ENCODE measurements at regions not wholly inside any gene's neighbourhood (a gene's known extent, or its start where the extent isn't known, plus 50 kb on each side); places are given as distances from the start of the nearest gene placed in this dataset.
"Not testable (repeated sequence)": the region's sequence is repeated elsewhere in the genome, so short reads cannot be mapped to it uniquely, and the experiment has no call there.

- intact Hi-C loops (cut with DNase I; ENCODE audit: low total_unique reads): no loop called here
- Histone ChIP-seq H3K36me3 (no peaks in the 10 kb centered on the region), H3K4me1 (no peaks in the 10 kb centered on the region), H3K27me3 (no peaks in the 10 kb centered on the region), H3K27ac (no peak overlapping the region), H3K4me3 (no peak overlapping the region), H3K9me3 (no peaks in the 10 kb centered on the region)
- DNase-seq: no peak
- no peak for TF ChIP-seq POLR2A (IDR thresholded peaks at IDR 0.05)
- TF ChIP-seq, protein P1, sequence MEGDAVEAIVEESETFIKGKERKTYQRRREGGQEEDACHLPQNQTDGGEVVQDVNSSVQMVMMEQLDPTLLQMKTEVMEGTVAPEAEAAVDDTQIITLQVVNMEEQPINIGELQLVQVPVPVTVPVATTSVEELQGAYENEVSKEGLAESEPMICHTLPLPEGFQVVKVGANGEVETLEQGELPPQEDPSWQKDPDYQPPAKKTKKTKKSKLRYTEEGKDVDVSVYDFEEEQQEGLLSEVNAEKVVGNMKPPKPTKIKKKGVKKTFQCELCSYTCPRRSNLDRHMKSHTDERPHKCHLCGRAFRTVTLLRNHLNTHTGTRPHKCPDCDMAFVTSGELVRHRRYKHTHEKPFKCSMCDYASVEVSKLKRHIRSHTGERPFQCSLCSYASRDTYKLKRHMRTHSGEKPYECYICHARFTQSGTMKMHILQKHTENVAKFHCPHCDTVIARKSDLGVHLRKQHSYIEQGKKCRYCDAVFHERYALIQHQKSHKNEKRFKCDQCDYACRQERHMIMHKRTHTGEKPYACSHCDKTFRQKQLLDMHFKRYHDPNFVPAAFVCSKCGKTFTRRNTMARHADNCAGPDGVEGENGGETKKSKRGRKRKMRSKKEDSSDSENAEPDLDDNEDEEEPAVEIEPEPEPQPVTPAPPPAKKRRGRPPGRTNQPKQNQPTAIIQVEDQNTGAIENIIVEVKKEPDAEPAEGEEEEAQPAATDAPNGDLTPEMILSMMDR (IDR thresholded peaks at IDR 0.05): no peak
Observed at GRCh38 chr1:185438936-185439335, 121.9 kb upstream of the IVNS1ABP start.

DNA sequence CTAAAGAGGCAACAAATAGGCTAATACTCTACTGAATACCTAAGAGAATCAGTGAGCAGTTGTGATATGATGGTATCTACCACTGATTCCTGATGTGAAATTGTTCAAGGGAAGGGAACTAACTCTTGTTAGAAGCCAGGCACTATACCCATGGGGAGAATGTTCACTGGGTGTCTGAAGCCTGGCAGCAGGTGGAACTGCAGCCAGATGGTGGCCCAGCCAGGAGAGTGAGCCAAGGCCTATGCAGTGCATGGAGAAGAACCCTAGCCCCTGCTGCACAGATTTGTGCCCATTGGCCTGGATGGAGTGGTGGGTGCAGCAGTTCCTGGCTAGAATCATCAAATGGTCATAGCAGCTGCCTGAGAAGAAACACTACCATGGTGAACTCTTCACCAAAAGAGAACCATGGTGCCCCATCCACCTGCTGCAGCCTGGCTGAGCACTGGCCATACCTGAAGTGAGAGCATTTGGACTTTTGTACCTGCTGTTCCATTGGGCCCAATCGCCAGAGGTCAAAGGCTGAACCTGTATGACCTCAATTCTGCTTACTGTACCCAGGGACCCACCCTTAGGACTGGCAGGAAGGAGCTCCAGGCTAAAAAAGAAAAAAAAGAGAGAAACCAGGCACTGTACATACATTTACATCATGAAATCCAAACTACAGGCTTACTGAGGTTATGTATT is 118.8 kb upstream of the IVNS1ABP start:
- no peak overlapping the region for H3K27ac ChIP-seq
- H3K4me3 ChIP-seq: no peak overlapping the region
- no peak for DNase-seq
- H3K36me3 ChIP-seq: no peaks in the 10 kb centered on the region
- H3K4me1 ChIP-seq: no peaks in the 10 kb centered on the region
- intact Hi-C loops (cut with DNase I; ENCODE audit: low total_unique reads): no loop called here
- no peaks in the 10 kb centered on the region for H3K9me3 ChIP-seq
- TF ChIP-seq, protein P1 (IDR thresholded peaks at IDR 0.05): no peak
- TF ChIP-seq POLR2A (IDR thresholded peaks at IDR 0.05): no peak
- no peaks in the 10 kb centered on the region for H3K27me3 ChIP-seq

DNA sequence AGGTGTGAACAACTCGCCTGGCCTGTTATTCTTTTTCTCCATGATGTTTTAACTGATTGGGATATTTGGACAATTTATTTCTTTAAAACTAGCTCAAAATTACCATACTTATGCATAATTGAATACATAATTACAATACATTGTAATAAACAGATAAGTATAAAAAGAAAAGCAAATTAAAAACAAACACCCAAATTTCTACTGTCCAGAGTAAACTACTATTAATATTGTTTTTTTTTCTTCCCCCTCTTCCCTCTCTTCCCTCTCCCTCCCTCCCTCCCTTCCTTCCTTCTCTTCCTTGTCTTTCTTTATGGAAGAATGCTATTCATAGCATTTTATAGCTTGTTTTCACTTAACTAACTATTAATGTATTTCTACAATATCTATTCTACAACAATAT is 117.7 kb upstream of the IVNS1ABP start:
- H3K9me3 ChIP-seq: no peaks in the 10 kb centered on the region
- no peaks in the 10 kb centered on the region for H3K27me3 ChIP-seq
- no peak for TF ChIP-seq POLR2A (IDR thresholded peaks at IDR 0.05)
- no peak overlapping the region for H3K4me3 ChIP-seq
- DNase-seq: no peak
- no peaks in the 10 kb centered on the region for H3K36me3 ChIP-seq
- no peaks in the 10 kb centered on the region for H3K4me1 ChIP-seq
- H3K27ac ChIP-seq: no peak overlapping the region
- intact Hi-C loops (cut with DNase I; ENCODE audit: low total_unique reads): no loop called here

GRCh38 chr1:185433667-185434066 is 116.6 kb upstream of the IVNS1ABP start:
- TF ChIP-seq POLR2A (IDR thresholded peaks at IDR 0.05): no peak
- TF ChIP-seq, protein P1 (IDR thresholded peaks at IDR 0.05): no peak
- H3K9me3 ChIP-seq: no peaks in the 10 kb centered on the region
- DNase-seq: no peak

GRCh38 chr1:185432948-185433347 is 115.9 kb upstream of the IVNS1ABP start:
- intact Hi-C loops (cut with DNase I; ENCODE audit: low total_unique reads): no loop called here
- H3K27me3 ChIP-seq: no peaks in the 10 kb centered on the region
- H3K4me3 ChIP-seq: no peak overlapping the region
- H3K27ac ChIP-seq: no peak overlapping the region
- no peaks in the 10 kb centered on the region for H3K9me3 ChIP-seq
- H3K36me3 ChIP-seq: no peaks in the 10 kb centered on the region
- DNase-seq: no peak
- H3K4me1 ChIP-seq: no peaks in the 10 kb centered on the region
- TF ChIP-seq, protein P1 (IDR thresholded peaks at IDR 0.05): no peak
- TF ChIP-seq POLR2A (IDR thresholded peaks at IDR 0.05): no peak

More at GRCh38 chr1:185433667-185434066, 116.6 kb upstream of the IVNS1ABP start:
- H3K36me3 ChIP-seq: no peaks in the 10 kb centered on the region
- H3K4me3 ChIP-seq: no peak overlapping the region
- H3K4me1 ChIP-seq: no peaks in the 10 kb centered on the region
- intact Hi-C loops (cut with DNase I; ENCODE audit: low total_unique reads): no loop called here
- H3K27me3 ChIP-seq: no peaks in the 10 kb centered on the region
- H3K27ac ChIP-seq: no peak overlapping the region

DNA sequence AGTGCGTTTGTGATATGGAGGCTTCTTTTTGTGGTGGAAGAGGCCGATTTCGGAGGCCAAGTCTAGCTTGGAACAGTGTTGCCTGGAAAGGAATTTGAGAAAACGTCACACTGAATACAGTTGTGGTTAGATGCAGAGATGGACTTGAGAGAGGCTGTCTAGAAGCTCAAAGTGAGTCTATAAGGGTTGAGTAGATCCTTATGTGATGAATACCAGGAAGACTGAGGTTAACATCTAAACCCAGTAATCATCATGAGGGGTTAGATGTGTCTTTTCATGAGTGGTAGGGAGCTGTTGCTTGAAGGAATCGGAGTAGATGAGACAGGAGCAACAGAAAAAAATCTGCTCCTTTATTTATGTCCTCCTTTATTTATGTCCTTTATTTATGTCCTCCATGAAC is 114.6 kb upstream of the IVNS1ABP start:
- H3K4me1 ChIP-seq: no peaks in the 10 kb centered on the region
- DNase-seq: no peak
- intact Hi-C loops (cut with DNase I; ENCODE audit: low total_unique reads): no loop called here
- H3K9me3 ChIP-seq: no peaks in the 10 kb centered on the region
- no peaks in the 10 kb centered on the region for H3K36me3 ChIP-seq
- no peaks in the 10 kb centered on the region for H3K27me3 ChIP-seq
- no peak overlapping the region for H3K27ac ChIP-seq
- H3K4me3 ChIP-seq: no peak overlapping the region
- TF ChIP-seq, protein P1 (IDR thresholded peaks at IDR 0.05): no peak
- TF ChIP-seq POLR2A (IDR thresholded peaks at IDR 0.05): no peak

DNA sequence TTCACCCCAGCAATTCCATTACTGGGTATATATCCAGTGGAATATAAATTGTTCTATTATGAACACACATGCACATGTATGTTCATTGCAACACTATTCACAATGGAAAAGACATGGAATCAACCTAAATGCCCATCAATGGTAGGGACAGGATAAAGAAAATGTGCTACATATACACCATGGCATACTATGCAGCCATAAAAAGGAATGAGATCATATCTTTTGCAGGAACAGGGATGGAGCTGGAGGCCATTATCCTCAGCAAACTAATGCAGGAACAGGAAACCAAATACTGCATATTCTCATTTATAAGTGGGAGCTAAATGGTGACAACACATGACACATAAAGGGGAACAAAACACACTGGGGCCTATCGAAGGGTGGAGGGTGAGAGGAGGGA is 112.6 kb upstream of the IVNS1ABP start:
- H3K27ac ChIP-seq; DNase-seq; H3K27me3 ChIP-seq; H3K4me1 ChIP-seq; intact Hi-C loops (cut with DNase I; ENCODE audit: low total_unique reads); H3K9me3 ChIP-seq; H3K4me3 ChIP-seq; H3K36me3 ChIP-seq: not testable (repeated sequence)
